PC-9 (cell line): ENCODE measurements at regions not wholly inside any gene's neighbourhood (a gene's known extent, or its start where the extent isn't known, plus 50 kb on each side); places are given as distances from the start of the nearest gene placed in this dataset.

Experiments used
- CTCF ChIP-seq: fragments of 200-600 bp; sonication (generic); conservative IDR thresholded peaks from 2 replicates; pipeline ENCODE4 v1.6.1; 2017; ENCODE audit warnings: mixed run types, antibody characterized with exemption, mild to moderate bottlenecking, moderate library complexity
- EZH2 ChIP-seq: fragments of 200-600 bp; sonication (generic); IDR thresholded peaks from 2 replicates; pipeline ENCODE4 v1.8.0; 2017; ENCODE audit warnings: antibody characterized with exemption, low read depth

GRCh38 chrX:148281920-148282319 is 218.5 kb upstream of the AFF2 start:
- TF ChIP-seq CTCF (no peak), EZH2 (no peak)
